SU-DHL-6 (cell line): ENCODE measurements at regions not wholly inside any gene's neighbourhood (a gene's known extent, or its start where the extent isn't known, plus 50 kb on each side); places are given as distances from the start of the nearest gene placed in this dataset.

Experiments used
- EZH2phosphoT487 ChIP-seq: fragments of 200-600 bp; sonication (generic), shearing (Covaris generic); conservative IDR thresholded peaks from 2 replicates; pipeline ENCODE4 v1.6.1; 2018; ENCODE audit warnings: mild to moderate bottlenecking, antibody characterized with exemption, low read length, moderate library complexity, mixed read lengths
- TF ChIP-seq, protein P1 (sequence below): fragments of 200-600 bp; sonication (generic); IDR thresholded peaks from one replicate; pipeline ENCODE4 v1.5.1; 2017; ENCODE audit warnings: antibody characterized with exemption, mild to moderate bottlenecking, low read length, moderate library complexity; ENCODE audit not compliant: insufficient read depth, poor library complexity, severe bottlenecking

DNA sequence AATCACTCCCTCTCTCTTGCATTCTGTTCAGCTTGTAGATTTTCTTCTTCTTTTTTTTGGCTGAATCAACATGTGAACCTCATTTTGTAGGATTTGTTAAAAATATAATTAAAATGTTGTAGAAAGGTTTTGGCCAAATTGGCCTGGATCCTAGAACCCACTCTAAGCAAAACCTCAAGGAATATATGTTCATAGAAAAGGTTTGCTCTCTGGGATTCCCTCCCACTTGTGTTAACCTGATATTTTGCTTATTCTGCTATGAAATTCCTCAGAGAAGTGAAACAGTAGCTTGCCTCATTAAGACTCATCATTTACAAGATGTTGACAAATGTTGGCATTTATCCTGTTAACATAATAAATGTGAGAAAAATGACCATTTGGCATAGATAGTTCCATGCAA lies 456.7 kb downstream of the TMEM182 start:
- TF ChIP-seq, protein P1, sequence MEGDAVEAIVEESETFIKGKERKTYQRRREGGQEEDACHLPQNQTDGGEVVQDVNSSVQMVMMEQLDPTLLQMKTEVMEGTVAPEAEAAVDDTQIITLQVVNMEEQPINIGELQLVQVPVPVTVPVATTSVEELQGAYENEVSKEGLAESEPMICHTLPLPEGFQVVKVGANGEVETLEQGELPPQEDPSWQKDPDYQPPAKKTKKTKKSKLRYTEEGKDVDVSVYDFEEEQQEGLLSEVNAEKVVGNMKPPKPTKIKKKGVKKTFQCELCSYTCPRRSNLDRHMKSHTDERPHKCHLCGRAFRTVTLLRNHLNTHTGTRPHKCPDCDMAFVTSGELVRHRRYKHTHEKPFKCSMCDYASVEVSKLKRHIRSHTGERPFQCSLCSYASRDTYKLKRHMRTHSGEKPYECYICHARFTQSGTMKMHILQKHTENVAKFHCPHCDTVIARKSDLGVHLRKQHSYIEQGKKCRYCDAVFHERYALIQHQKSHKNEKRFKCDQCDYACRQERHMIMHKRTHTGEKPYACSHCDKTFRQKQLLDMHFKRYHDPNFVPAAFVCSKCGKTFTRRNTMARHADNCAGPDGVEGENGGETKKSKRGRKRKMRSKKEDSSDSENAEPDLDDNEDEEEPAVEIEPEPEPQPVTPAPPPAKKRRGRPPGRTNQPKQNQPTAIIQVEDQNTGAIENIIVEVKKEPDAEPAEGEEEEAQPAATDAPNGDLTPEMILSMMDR, result no peak
- no peak for TF ChIP-seq EZH2phosphoT487
